ENCODE measurements at regions not wholly inside any gene's neighbourhood (a gene's known extent, or its start where the extent isn't known, plus 50 kb on each side); places are given as distances from the start of the nearest gene placed in this dataset.

DNA sequence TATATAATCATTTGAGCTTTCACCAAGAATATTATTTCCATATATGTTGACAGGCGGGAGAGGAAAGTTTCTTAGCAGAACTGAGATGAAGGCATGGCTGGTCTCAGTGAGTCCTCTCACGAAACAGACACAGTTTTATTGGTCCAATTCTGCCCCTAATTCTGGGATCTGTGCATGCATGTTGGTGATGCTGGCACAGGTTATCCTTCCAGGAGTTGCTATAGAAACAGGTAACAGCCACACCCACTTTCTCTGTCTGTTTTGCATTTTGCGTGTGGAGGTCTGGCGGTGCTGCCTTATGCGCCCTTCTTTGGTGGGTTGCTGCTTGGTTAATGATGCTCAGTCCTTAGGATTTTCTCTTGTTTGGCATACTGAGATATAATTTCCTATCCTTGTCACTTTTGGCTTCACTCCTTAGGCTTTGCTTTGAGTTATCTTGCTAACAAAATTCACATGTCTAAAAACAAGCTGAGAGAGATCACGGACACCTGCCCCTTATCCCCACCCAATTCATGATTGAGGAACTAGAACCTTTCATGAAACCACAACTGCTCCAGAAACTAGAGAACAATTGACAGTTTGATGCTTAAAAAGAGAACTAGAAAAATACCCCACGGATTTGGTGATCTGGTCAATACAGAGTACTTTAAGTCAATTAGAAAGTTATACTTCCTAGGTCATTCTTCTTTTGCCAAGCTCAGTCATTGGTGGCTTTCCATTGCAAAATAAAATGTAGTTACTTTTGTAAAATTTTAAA, 189.3 kb downstream of the FAT3 start:
- peak; percentile 5 for DNase-seq (ENCODE audit: extremely low spot score)
- CTCF ChIA-PET = interaction anchor here (1.2 to 1.4 kb wide), 2 partner anchors 10 to 20 kb away, joined by 3 read pairs; no protein-coding TSS in a partner anchor
- POLR2A ChIA-PET = no interaction called here
- TF ChIP-seq, protein P1, sequence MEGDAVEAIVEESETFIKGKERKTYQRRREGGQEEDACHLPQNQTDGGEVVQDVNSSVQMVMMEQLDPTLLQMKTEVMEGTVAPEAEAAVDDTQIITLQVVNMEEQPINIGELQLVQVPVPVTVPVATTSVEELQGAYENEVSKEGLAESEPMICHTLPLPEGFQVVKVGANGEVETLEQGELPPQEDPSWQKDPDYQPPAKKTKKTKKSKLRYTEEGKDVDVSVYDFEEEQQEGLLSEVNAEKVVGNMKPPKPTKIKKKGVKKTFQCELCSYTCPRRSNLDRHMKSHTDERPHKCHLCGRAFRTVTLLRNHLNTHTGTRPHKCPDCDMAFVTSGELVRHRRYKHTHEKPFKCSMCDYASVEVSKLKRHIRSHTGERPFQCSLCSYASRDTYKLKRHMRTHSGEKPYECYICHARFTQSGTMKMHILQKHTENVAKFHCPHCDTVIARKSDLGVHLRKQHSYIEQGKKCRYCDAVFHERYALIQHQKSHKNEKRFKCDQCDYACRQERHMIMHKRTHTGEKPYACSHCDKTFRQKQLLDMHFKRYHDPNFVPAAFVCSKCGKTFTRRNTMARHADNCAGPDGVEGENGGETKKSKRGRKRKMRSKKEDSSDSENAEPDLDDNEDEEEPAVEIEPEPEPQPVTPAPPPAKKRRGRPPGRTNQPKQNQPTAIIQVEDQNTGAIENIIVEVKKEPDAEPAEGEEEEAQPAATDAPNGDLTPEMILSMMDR (IDR thresholded peaks at IDR 0.05; ENCODE audit: control extremely low read depth, extremely low read depth, low read depth, missing control alignments) = no peak

DNA sequence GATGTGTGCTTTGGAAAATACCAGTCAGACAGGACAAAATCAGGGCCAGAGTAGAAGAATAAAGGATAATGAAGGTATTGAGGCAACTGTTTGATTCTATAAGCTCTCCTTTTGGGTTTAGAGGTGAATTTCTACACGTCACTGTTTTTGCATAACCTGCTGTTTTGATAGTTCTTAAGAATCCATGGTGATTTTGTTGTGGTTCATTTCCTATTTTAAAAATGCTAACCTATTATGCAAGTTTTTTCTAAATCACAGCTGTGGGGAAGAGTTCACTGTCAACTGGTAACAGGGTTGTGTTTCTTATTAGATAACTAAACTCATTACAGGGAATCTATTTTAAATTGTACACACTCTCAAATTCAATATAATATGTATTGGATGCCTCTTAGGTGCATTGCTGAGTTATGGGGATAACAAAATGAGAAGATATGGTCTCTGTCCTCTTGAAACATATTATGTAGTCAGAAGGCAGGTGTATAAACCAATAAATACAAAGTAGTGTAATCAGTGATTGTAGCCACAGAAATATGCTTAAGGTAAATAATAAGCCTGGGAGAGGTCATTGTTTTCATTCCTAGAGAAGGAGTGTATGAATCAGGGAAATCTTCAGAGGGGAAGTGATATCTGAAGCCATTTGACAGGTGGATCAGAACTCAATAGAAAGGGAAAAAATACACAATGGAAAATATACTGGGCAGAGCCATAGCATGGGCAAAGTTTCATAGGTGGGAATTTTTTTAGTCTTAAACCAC, 192.5 kb downstream of the FAT3 start:
- DNase-seq (ENCODE audit: extremely low spot score) = no peak
- ChIA-PET CTCF (no interaction called here), POLR2A (no interaction called here)
- TF ChIP-seq, protein P1 (IDR thresholded peaks at IDR 0.05; ENCODE audit: control extremely low read depth, extremely low read depth, low read depth, missing control alignments) = no peak

DNA sequence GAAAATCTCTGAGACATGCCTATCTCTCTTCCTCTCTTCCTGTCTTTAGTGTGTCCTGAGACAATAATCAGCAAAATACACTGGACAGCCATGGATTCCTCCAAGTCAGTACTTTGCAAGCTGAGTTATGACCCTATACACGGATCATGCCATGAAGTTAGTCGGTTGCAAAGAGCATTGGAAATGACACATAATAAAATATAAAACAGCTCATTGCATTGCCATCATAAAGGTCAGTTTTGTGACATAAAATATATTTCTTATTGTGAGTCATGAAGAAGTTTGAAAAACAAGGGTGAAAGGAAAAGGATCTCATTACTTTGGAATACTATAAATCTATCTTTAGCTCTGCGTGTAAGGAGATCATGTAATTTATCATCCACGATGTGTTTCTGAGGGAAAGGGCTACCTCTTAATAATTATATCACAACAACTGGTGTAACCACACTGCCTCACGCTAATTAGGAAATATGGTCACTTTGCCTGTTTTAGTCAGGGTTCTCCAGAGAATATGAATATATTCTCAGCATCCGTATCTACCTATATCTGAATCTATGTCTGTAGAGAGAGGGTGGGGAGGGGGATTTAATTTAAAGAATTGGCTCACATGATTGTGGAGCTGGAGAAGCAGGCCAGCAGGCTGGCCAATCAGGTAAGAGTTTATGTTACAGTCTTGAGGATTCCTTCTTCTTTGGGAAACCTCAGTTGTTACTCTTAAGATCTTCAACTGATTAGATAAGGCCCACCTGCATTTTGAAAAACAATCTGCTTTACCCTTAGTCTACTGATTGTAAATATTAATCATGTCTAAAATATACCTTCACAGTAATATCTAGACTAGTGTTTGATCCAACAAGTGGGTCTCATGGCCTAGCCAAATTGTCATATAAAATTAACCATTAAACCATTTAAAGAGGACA, 198.8 kb downstream of the FAT3 start:
- DNase-seq (ENCODE audit: extremely low spot score) = no peak
- ChIA-PET POLR2A (no interaction called here), CTCF (interaction anchor here (1.5 kb wide), 1 partner anchor 19 kb away, joined by 3 read pairs; no protein-coding TSS in a partner anchor)
- TF ChIP-seq, protein P1 (IDR thresholded peaks at IDR 0.05; ENCODE audit: control extremely low read depth, extremely low read depth, low read depth, missing control alignments) = no peak

DNA sequence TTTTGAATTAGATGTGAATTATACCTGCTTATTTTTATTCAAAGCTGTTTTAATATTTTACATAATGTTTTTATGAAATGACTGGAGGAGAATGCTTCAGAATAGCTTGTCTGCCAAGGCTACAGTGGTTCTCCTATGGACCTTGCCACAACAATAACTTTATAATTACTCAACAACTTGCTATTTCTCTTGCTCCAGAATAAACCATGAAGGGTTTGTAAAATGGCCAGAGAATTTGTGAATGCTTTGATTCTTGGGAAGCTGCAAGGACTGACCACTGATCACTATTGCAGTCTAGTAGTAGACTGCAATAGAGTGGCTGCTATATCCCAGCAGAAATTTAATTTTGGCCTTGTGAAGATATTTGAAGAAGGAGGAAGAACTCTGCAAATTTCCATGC, 199.7 kb downstream of the FAT3 start:
- TF ChIP-seq, protein P1 (IDR thresholded peaks at IDR 0.05; ENCODE audit: control extremely low read depth, extremely low read depth, low read depth, missing control alignments) = no peak
- no peak for DNase-seq (ENCODE audit: extremely low spot score)
- POLR2A ChIA-PET = no interaction called here
- CTCF ChIA-PET = interaction anchor here (1.5 kb wide), 1 partner anchor 20 kb away, joined by 3 read pairs; no protein-coding TSS in a partner anchor

DNA sequence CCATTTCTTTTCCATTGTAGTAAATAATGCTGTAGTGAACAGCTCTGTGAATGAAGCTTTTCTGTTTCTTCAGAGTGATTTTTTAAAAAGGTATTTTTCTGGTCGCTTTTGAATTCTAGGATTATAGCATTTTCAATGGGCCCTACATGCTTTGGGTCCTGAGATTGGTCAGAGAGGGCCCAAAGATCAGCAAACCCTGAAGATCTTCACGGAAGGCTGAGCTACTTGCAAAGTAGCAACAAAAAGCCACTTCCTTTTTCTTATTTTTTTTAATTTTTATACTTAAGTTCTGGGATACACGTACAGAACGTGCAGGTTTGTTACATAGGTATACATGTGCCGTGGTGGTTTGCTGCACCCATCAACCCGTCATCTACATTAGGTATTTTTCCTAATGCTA, 200.5 kb downstream of the FAT3 start:
- POLR2A ChIA-PET = no interaction called here

More for the DNA sequence above, 200.5 kb downstream of the FAT3 start:
- no peak for DNase-seq (ENCODE audit: extremely low spot score)
- TF ChIP-seq, protein P1 (IDR thresholded peaks at IDR 0.05; ENCODE audit: control extremely low read depth, extremely low read depth, low read depth, missing control alignments) = no peak
- CTCF ChIA-PET = no interaction called here
